Spinal cord (tissue), 9 donors: ENCODE measurements at regions not wholly inside any gene's neighbourhood (a gene's known extent, or its start where the extent isn't known, plus 50 kb on each side); places are given as distances from the start of the nearest gene placed in this dataset.
A peak's percentile ranks its signal among the peaks of the same experiment; 100 is the strongest.

Experiments used
- DNase-seq, 6 donors: peaks; one replicate each; pipeline versions ENCODE4 v3.0.0 to v3.0.0-alpha.2; 2013 to 2015; ENCODE audit warnings: low spot score in 6 of 6, low read depth in 4 of 6
- H3K27ac ChIP-seq: one replicate; pipeline ENCODE4 v1.5.1; 2013; ENCODE audit warnings: low read depth, low read length, control low read depth
- H3K27me3 ChIP-seq: one replicate; pipeline ENCODE4 v1.6.1; 2013; ENCODE audit warnings: low read length; ENCODE audit not compliant: control insufficient read depth, insufficient read depth
- H3K36me3 ChIP-seq: one replicate; pipeline ENCODE4 v1.6.1; 2013; ENCODE audit warnings: low read length; ENCODE audit not compliant: control insufficient read depth, insufficient read depth
- H3K4me1 ChIP-seq: one replicate; pipeline ENCODE4 v1.6.1; 2013; ENCODE audit warnings: low read length; ENCODE audit not compliant: control insufficient read depth, insufficient read depth
- H3K4me3 ChIP-seq: one replicate; pipeline ENCODE4 v1.5.1; 2013; ENCODE audit warnings: low read depth, low read length, control low read depth
- H3K9me3 ChIP-seq: one replicate; pipeline ENCODE4 v1.6.1; 2013; ENCODE audit warnings: low read length; ENCODE audit not compliant: control insufficient read depth, insufficient read depth
- WGBS: methylation state at CpG from one replicate; pipeline ENCODE4 v1.1.5; 2013; ENCODE audit warnings: missing lambda C conversion rate; ENCODE audit not compliant: insufficient coverage; 5-methylcytosine and 5-hydroxymethylcytosine counted together
- donor health status: healthy.

- WGBS: 69% methylated on average over 5 of the region's 5 CpGs
- Histone ChIP-seq H3K4me1 (no peaks in the 10 kb centered on the region), H3K9me3 (no peaks in the 10 kb centered on the region), H3K27ac (no peak overlapping the region), H3K4me3 (no peak overlapping the region), H3K27me3 (no peaks in the 10 kb centered on the region), H3K36me3 (no peaks in the 10 kb centered on the region)
- DNase-seq: peak in 2 of 6 donors; percentile 35 to 57
Measured at GRCh38 chr12:74319886-74320285, 217.7 kb upstream of the ATXN7L3B start.

DNA sequence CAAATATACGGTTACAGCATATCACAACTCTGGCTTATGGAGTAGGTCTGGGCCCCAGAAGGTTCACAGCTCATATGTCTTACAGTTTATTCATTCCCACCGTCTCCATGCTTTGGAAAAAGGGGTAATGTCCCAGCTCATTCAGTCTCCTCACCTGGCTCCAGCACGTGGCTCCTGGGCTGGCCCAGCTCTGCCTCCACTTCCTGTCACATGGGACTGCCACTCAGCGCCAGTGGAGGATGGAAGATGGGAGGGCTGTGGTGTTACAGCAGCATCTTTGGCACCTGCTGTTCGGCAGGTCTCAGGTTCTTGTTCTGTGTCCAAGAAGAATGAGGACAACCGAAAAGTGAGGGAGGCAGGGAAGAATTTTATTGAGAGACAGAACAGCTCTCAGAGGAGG lies 216.3 kb upstream of the ATXN7L3B start:
- no peak overlapping the region for H3K4me3 ChIP-seq
- 93% methylated on average over 4 of the region's 6 CpGs for WGBS

GRCh38 chr12:74322792-74323191 lies 214.8 kb upstream of the ATXN7L3B start:
- Histone ChIP-seq H3K27me3 (no peaks in the 10 kb centered on the region), H3K27ac (no peak overlapping the region), H3K4me1 (no peaks in the 10 kb centered on the region), H3K36me3 (no peaks in the 10 kb centered on the region), H3K9me3 (no peaks in the 10 kb centered on the region), H3K4me3 (no peak overlapping the region)
- no peak for DNase-seq
- no CpG with 5 or more reads among the region's 2 CpGs for WGBS

More for the DNA sequence above, 216.3 kb upstream of the ATXN7L3B start:
- DNase-seq: no peak
- no peaks in the 10 kb centered on the region for H3K4me1 ChIP-seq
- H3K27ac ChIP-seq: no peak overlapping the region
- H3K27me3 ChIP-seq: no peaks in the 10 kb centered on the region
- no peaks in the 10 kb centered on the region for H3K9me3 ChIP-seq
- H3K36me3 ChIP-seq: no peaks in the 10 kb centered on the region

DNA sequence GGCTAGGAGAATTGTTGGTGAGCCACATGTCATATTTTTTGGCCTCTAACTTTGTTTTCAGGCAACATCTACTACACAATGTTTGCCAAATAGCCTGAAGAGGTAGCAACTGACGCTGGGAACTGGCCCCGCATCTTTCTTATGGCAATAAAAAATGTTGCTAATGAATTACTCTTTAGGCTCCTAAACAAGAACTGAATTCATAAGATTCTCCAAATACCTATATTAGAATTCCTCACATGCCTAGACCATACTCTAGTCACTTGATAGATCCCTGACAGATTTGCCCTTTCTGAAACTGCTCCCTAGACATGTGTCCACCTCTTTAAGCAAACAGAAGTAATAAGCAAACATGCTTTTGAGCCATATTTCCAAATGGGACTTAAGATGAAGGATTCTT lies 209.0 kb upstream of the ATXN7L3B start:
- Histone ChIP-seq H3K27ac (no peak overlapping the region), H3K4me3 (no peak overlapping the region), H3K9me3 (no peaks in the 10 kb centered on the region), H3K36me3 (no peaks in the 10 kb centered on the region), H3K4me1 (no peaks in the 10 kb centered on the region), H3K27me3 (no peaks in the 10 kb centered on the region)
- no peak for DNase-seq
- no CpG with 5 or more reads among the region's 2 CpGs for WGBS

GRCh38 chr12:74334780-74335179 lies 202.9 kb upstream of the ATXN7L3B start:
- H3K9me3 ChIP-seq: no peaks in the 10 kb centered on the region
- H3K4me3 ChIP-seq: no peak overlapping the region
- no peaks in the 10 kb centered on the region for H3K36me3 ChIP-seq
- H3K27ac ChIP-seq: no peak overlapping the region
- DNase-seq: no peak
- H3K4me1 ChIP-seq: no peaks in the 10 kb centered on the region
- no peaks in the 10 kb centered on the region for H3K27me3 ChIP-seq

DNA sequence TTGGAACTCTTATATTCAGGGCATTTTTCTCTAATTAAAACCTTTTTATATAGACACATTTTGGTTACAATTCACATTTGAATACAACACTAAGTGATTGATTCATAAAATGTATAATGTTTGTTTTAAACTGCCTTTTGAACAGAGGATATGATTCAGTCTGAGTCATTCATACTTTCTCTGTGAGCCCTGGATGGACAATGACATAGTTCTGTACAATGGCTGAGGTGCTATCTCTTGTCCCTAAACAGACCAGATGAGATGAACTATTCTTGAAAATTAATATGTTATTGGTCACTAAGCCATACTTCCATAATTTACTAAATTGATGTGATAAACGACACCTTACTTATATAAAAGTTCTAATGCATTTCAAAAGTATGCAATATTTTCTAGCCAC lies 199.7 kb upstream of the ATXN7L3B start:
- no peaks in the 10 kb centered on the region for H3K9me3 ChIP-seq
- H3K4me3 ChIP-seq: no peak overlapping the region
- no peak for DNase-seq
- no peaks in the 10 kb centered on the region for H3K4me1 ChIP-seq
- WGBS: no CpG with 5 or more reads among the region's 1 CpG
- H3K27ac ChIP-seq: no peak overlapping the region
- no peaks in the 10 kb centered on the region for H3K27me3 ChIP-seq
- H3K36me3 ChIP-seq: no peaks in the 10 kb centered on the region

DNA sequence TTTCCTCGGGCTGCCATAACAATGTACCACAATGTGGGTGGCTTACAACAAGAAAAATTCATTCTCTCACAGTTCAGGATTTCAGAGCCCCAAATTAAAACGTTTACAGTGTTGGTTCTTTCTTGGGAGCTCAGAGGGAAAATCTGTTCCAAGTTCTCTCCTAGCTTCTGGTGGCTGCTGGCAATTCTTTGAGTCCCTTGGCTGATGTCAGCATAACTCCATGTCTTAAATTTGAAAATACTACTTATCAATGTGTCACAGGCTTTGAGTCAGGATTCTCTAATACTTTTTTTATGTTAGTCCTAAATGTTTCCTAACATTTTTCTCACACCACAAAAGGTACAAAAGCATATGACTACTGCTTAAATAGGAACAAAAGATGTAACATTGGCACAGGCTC lies 198.4 kb upstream of the ATXN7L3B start:
- Histone ChIP-seq H3K36me3 (no peaks in the 10 kb centered on the region), H3K4me3 (no peak overlapping the region), H3K27me3 (no peaks in the 10 kb centered on the region), H3K27ac (no peak overlapping the region), H3K4me1 (no peaks in the 10 kb centered on the region), H3K9me3 (no peaks in the 10 kb centered on the region)
- DNase-seq: no peak
- WGBS: no CpG with 5 or more reads among the region's 2 CpGs

- no CpG with 5 or more reads among the region's 3 CpGs for WGBS
- no peak overlapping the region for H3K4me3 ChIP-seq
- H3K27ac ChIP-seq: no peak overlapping the region
- DNase-seq: peak in 1 of 6 donors; percentile 50
- no peaks in the 10 kb centered on the region for H3K36me3 ChIP-seq
- no peaks in the 10 kb centered on the region for H3K27me3 ChIP-seq
- no peaks in the 10 kb centered on the region for H3K4me1 ChIP-seq
- H3K9me3 ChIP-seq: no peaks in the 10 kb centered on the region
Measured at GRCh38 chr12:74349925-74350324, 187.7 kb upstream of the ATXN7L3B start.

- Histone ChIP-seq H3K27me3 (no peaks in the 10 kb centered on the region), H3K36me3 (no peaks in the 10 kb centered on the region), H3K4me1 (no peaks in the 10 kb centered on the region), H3K4me3 (no peak overlapping the region), H3K27ac (no peak overlapping the region), H3K9me3 (no peaks in the 10 kb centered on the region)
- DNase-seq: peak in 2 of 6 donors; percentile 15 to 38
- 83% methylated on average over 5 of the region's 6 CpGs for WGBS
Measured at GRCh38 chr12:74365178-74365964, 172.3 kb upstream of the ATXN7L3B start.

GRCh38 chr12:74370608-74371216 lies 166.9 kb upstream of the ATXN7L3B start:
- Histone ChIP-seq H3K27me3 (no peaks in the 10 kb centered on the region), H3K4me1 (no peaks in the 10 kb centered on the region), H3K27ac (no peak overlapping the region), H3K4me3 (no peak overlapping the region), H3K9me3 (no peaks in the 10 kb centered on the region), H3K36me3 (no peaks in the 10 kb centered on the region)
- WGBS: 100% methylated on average over 1 of the region's 2 CpGs
- DNase-seq: no peak
